VCaP (cell line): ENCODE measurements at regions not wholly inside any gene's neighbourhood (a gene's known extent, or its start where the extent isn't known, plus 50 kb on each side); places are given as distances from the start of the nearest gene placed in this dataset.

Experiments
- H3K27ac ChIP-seq: fragments of 450-650 bp; 2 replicates; pipeline ENCODE4 v1.5.1; 2017
- CTCF ChIP-seq: fragments of 450-650 bp; conservative IDR thresholded peaks from 2 replicates; pipeline ENCODE4 v1.5.1; 2017; ENCODE audit warnings: mild to moderate bottlenecking, moderate library complexity

GRCh38 chr4:120452536-120452935 is 385.9 kb upstream of the MAD2L1 start:
- no peak overlapping the region for H3K27ac ChIP-seq
- no peak for TF ChIP-seq CTCF

GRCh38 chr4:120452001-120452400 is 385.4 kb upstream of the MAD2L1 start:
- TF ChIP-seq CTCF, result no peak
- H3K27ac ChIP-seq, result no peak overlapping the region

GRCh38 chr4:120447774-120448173 is 381.1 kb upstream of the MAD2L1 start:
- TF ChIP-seq CTCF, result no peak

GRCh38 chr4:120446051-120446567 is 379.5 kb upstream of the MAD2L1 start:
- no peak for TF ChIP-seq CTCF
- H3K27ac ChIP-seq, result no peak overlapping the region

More at GRCh38 chr4:120447774-120448173, 381.1 kb upstream of the MAD2L1 start:
- H3K27ac ChIP-seq, result no peak overlapping the region

- no peak for TF ChIP-seq CTCF
- no peak overlapping the region for H3K27ac ChIP-seq
These were observed 378.5 kb upstream of the MAD2L1 start for GRCh38 chr4:120445186-120445585.

GRCh38 chr4:120443116-120443515 is 376.5 kb upstream of the MAD2L1 start:
- no peak for TF ChIP-seq CTCF
- no peak overlapping the region for H3K27ac ChIP-seq

GRCh38 chr4:120440730-120441129 is 374.1 kb upstream of the MAD2L1 start:
- no peak for TF ChIP-seq CTCF
- H3K27ac ChIP-seq, result no peak overlapping the region

GRCh38 chr4:120435179-120435578 is 368.5 kb upstream of the MAD2L1 start:
- no peak for TF ChIP-seq CTCF
- no peak overlapping the region for H3K27ac ChIP-seq
